ELF-1 (cell line): ENCODE measurements at regions not wholly inside any gene's neighbourhood (a gene's known extent, or its start where the extent isn't known, plus 50 kb on each side); places are given as distances from the start of the nearest gene placed in this dataset.

Experiments
- DNase-seq: peaks from one replicate; pipeline ENCODE4 v3.0.0-alpha.2; 2016; ENCODE audit warnings: low read depth, low spot score

- no peak for DNase-seq
These were observed 80.3 kb downstream of the NXPE2 start for GRCh38 chr11:114758627-114759026.

- DNase-seq, result peak; percentile 71
These were observed 84.1 kb downstream of the NXPE2 start for GRCh38 chr11:114762408-114762807.

- no peak for DNase-seq
These were observed 86.2 kb downstream of the NXPE2 start for GRCh38 chr11:114764563-114764962.

- DNase-seq, result no peak
These were observed 92.8 kb downstream of the NXPE2 start for GRCh38 chr11:114771172-114771571.

- no peak for DNase-seq
These were observed 95.4 kb downstream of the NXPE2 start for GRCh38 chr11:114773541-114774338.

GRCh38 chr11:114774599-114775361 is 96.5 kb downstream of the NXPE2 start:
- peak; percentile 87 for DNase-seq

GRCh38 chr11:114775875-114776621 is 97.7 kb downstream of the NXPE2 start:
- DNase-seq, result peak; percentile 38

GRCh38 chr11:114776956-114777355 is 98.6 kb downstream of the NXPE2 start:
- no peak for DNase-seq

- no peak for DNase-seq
These were observed 100.9 kb downstream of the NXPE2 start for GRCh38 chr11:114779189-114779588.

- peak; percentile 68 for DNase-seq
These were observed 104.5 kb downstream of the NXPE2 start for GRCh38 chr11:114782650-114783310.

- DNase-seq, result no peak
These were observed 105.5 kb downstream of the NXPE2 start for GRCh38 chr11:114783805-114784204.

GRCh38 chr11:114784216-114784615 is 105.9 kb downstream of the NXPE2 start:
- no peak for DNase-seq

- no peak for DNase-seq
These were observed 106.6 kb downstream of the NXPE2 start for GRCh38 chr11:114784891-114785290.

- no peak for DNase-seq
These were observed 107.5 kb downstream of the NXPE2 start for GRCh38 chr11:114785820-114786219.

- DNase-seq, result no peak
These were observed 108.8 kb downstream of the NXPE2 start for GRCh38 chr11:114787126-114787525.

GRCh38 chr11:114790910-114791309 is 112.6 kb downstream of the NXPE2 start:
- DNase-seq, result no peak

- DNase-seq, result no peak
These were observed 115.8 kb downstream of the NXPE2 start for GRCh38 chr11:114794048-114794684.

GRCh38 chr11:114796954-114797721 is 118.8 kb downstream of the NXPE2 start:
- DNase-seq, result no peak

GRCh38 chr11:114799476-114799875 is 121.1 kb downstream of the NXPE2 start:
- peak; percentile 80 for DNase-seq

GRCh38 chr11:114801773-114802172 is 123.4 kb downstream of the NXPE2 start:
- DNase-seq, result no peak
